Astrocyte (in vitro differentiated cells and primary cell): ENCODE measurements at regions not wholly inside any gene's neighbourhood (a gene's known extent, or its start where the extent isn't known, plus 50 kb on each side); places are given as distances from the start of the nearest gene placed in this dataset.

ENCODE experiments used
- EZH2 ChIP-seq: IDR thresholded peaks from 2 replicates; pipeline ENCODE4 v1.6.1; 2012; ENCODE audit warnings: mild to moderate bottlenecking, low read length, inconsistent platforms; ENCODE audit not compliant: insufficient read depth
- TF ChIP-seq, protein P1 (sequence below): IDR thresholded peaks from 2 replicates; pipeline ENCODE4 v1.5.1; 2011; ENCODE audit warnings: low read depth, mild to moderate bottlenecking, inconsistent platforms, low read length, moderate library complexity; ENCODE audit not compliant: insufficient read depth

DNA sequence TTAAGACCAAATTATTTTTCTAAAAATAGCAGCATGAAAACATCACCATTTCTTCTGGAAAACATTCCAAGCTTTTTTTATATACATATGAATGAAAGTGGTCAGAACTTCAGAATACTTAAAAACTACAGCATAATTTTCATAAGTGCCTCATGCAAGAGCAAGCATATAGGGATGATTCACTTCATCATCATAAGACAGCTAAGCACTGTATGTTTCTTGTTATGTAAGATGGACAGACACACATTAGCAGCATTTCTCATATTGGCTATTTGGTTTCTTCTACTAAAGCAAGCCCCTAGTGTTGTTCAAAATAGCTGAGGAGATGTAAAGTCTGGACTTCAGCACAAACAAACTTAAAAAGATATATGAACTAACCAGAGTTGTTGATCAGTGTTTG, 213.1 kb upstream of the NOCT start:
- TF ChIP-seq, protein P1, sequence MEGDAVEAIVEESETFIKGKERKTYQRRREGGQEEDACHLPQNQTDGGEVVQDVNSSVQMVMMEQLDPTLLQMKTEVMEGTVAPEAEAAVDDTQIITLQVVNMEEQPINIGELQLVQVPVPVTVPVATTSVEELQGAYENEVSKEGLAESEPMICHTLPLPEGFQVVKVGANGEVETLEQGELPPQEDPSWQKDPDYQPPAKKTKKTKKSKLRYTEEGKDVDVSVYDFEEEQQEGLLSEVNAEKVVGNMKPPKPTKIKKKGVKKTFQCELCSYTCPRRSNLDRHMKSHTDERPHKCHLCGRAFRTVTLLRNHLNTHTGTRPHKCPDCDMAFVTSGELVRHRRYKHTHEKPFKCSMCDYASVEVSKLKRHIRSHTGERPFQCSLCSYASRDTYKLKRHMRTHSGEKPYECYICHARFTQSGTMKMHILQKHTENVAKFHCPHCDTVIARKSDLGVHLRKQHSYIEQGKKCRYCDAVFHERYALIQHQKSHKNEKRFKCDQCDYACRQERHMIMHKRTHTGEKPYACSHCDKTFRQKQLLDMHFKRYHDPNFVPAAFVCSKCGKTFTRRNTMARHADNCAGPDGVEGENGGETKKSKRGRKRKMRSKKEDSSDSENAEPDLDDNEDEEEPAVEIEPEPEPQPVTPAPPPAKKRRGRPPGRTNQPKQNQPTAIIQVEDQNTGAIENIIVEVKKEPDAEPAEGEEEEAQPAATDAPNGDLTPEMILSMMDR: no peak
- no peak for TF ChIP-seq EZH2
